HUES64 (cell line): ENCODE measurements at regions not wholly inside any gene's neighbourhood (a gene's known extent, or its start where the extent isn't known, plus 50 kb on each side); places are given as distances from the start of the nearest gene placed in this dataset.

Experiments
- H3K27ac ChIP-seq: 2 replicates; pipeline ENCODE4 v1.7.0; 2013; ENCODE audit warnings: low read depth, low read length, inconsistent platforms
- H3K27me3 ChIP-seq: 2 replicates; pipeline ENCODE4 v1.6.1; 2013; ENCODE audit warnings: mild to moderate bottlenecking, low read length; ENCODE audit not compliant: insufficient read depth
- H3K36me3 ChIP-seq: 2 replicates; pipeline ENCODE4 v1.6.1; 2013; ENCODE audit warnings: mild to moderate bottlenecking, low read length; ENCODE audit not compliant: insufficient read depth
- H3K4me1 ChIP-seq: 2 replicates; pipeline ENCODE4 v1.6.1; 2013; ENCODE audit warnings: mild to moderate bottlenecking, low read length, moderate library complexity; ENCODE audit not compliant: insufficient read depth
- H3K4me3 ChIP-seq: 2 replicates; pipeline ENCODE4 v1.5.1; 2013; ENCODE audit warnings: mild to moderate bottlenecking, low read length, moderate library complexity
- H3K9ac ChIP-seq: 2 replicates; pipeline ENCODE4 v1.6.1; 2013; ENCODE audit warnings: mild to moderate bottlenecking, low read depth, low read length
- H3K9me3 ChIP-seq: 2 replicates; pipeline ENCODE4 v1.6.1; 2013; ENCODE audit warnings: low read depth, low read length; ENCODE audit not compliant: insufficient read depth
- WGBS: fragments of 150-250, 120-280 bp; methylation state at CpG from one replicate; pipeline ENCODE4 v1.1.7; 2013; ENCODE audit warnings: missing lambda C conversion rate; 5-methylcytosine and 5-hydroxymethylcytosine counted together

DNA sequence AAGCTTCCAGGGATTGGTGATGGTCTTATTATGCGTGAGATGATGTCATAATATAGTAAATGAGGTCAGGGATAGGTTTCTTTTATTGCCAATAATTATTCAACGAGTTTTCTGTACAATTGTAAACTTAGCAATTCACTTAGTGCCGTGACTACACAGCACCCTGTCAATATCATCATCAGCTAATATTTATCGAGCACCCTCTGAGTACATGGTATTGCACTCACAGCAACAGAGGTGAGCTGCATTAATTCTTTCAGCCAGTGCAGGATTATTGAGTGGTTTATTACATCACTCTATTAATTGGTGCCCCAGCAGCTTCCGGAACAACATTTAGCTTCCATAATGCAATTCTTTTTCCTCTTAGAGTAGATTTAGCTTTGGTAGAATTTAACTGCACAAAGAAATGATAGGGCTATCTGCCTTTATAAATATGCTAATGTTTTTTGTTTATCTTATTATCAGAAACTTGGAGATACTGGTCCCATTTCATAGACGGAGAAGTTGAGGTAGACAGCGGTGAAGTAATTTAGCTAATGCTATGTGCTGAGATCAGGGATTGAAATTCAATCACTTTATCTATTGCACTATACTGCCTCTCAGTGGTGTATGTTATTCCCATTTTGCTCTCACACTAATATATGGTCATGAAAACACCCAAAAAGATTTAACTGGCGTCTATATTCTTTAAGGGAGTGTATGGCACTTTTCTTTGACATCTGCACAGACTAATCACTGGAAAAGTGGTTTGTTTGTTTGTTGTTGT, 726.1 kb upstream of the WWC1 start:
- no peaks in the 10 kb centered on the region; the same call in 1 of the 2 replicates for H3K27me3 ChIP-seq
- H3K4me1 ChIP-seq = peaks cover 12% of the 10 kb centered on the region
- no peaks in the 10 kb centered on the region for H3K9me3 ChIP-seq
- no peaks in the 10 kb centered on the region for H3K36me3 ChIP-seq
- no peak overlapping the region for H3K9ac ChIP-seq
- 96% methylated on average over 6 of the region's 8 CpGs for WGBS
- H3K4me3 ChIP-seq = no peak overlapping the region
- H3K27ac ChIP-seq = no peak overlapping the region

DNA sequence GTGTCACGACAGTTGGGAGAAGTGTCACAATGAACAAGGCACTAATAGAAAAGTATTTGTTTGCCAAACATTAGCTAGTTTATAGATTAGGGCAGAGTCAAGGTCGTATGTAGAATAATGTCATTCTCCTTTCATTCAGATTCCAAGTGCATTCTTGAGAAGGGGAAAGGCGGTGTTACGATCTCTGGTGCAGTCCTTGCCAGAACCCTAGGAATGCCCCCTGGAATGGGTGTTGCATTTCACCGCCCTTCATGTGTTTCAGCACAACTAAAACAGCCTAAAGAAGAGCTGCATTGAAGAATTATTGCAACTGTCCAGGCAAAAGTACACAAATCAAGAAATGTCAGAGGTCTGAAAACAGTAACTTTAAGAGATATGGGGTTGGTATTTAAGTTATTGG, 721.0 kb upstream of the WWC1 start:
- no peaks in the 10 kb centered on the region for H3K9me3 ChIP-seq
- H3K4me3 ChIP-seq = no peak overlapping the region
- no peak overlapping the region for H3K27ac ChIP-seq
- H3K36me3 ChIP-seq = no peaks in the 10 kb centered on the region
- no peak overlapping the region for H3K9ac ChIP-seq
- WGBS = 43% methylated on average over 5 of the region's 5 CpGs
- peaks cover 13% of the 10 kb centered on the region for H3K27me3 ChIP-seq
- H3K4me1 ChIP-seq = peaks cover 40% of the 10 kb centered on the region

DNA sequence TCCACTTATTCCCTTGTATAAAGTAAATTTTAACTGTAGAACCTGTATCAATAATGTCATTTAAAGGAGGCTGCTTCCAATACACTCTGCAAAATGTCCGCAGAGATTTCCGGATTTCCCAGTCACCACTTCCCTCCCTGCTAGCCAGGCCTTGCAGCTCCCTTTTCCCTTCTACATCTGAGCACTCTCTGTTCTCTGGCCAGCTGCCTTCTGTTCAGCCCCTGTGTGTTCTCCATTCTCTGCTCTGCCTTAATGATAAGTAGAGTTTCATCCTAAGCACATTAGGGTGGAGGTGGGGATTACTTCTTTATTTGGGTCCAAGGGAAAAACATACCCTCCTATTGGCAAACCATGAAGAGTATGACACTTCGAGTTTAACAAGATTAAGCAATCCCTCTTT, 719.6 kb upstream of the WWC1 start:
- Histone ChIP-seq H3K9me3 (no peaks in the 10 kb centered on the region), H3K4me1 (peaks cover 47% of the 10 kb centered on the region), H3K27me3 (peaks cover 24% of the 10 kb centered on the region), H3K27ac (no peak overlapping the region), H3K9ac (no peak overlapping the region), H3K36me3 (no peaks in the 10 kb centered on the region), H3K4me3 (no peak overlapping the region)
- WGBS = 80% methylated on average over 3 of the region's 3 CpGs

DNA sequence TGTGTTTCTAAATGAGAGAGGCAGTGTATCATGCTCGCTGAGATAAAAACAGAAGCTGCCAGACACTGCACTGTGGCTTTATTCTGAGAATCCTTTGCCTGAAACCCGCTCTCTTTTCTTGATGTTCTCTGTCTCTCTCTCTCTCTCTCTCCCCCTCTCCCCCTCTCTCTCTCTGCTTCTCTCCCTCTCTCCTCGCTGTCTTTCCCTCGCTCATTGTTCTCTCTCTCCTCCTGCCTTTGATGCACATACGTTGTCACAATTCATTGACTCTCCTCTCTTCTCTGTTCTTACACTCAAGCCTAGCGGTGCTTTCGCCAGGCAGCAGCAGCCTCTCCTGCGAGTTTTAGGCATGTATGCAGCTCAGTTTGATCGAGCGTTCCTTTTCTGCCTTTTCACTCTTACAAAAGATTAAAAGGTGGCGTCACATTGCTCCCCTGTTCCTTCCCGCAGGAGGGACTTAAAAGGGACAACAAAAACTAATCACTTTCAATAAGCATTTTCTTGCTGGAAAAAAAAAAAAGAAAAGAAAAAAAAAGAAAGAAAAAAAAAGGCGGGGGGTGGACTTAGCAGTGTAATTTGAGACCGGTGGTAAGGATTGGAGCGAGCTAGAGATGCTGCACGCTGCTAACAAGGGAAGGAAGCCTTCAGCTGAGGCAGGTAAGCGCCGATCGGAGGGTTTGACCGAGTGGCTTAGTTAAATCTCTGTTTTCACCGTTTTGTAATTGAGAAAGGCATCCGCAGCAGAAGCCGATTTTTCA, 717.9 kb upstream of the WWC1 start:
- peaks cover 58% of the 10 kb centered on the region for H3K4me1 ChIP-seq
- peak overlapping the region; percentile 59 for H3K4me3 ChIP-seq
- no peaks in the 10 kb centered on the region for H3K9me3 ChIP-seq
- peak overlapping the region; percentile 66; the same call in 1 of the 2 replicates for H3K27ac ChIP-seq
- H3K36me3 ChIP-seq = no peaks in the 10 kb centered on the region
- WGBS = 1% methylated on average over 23 of the region's 23 CpGs
- peaks cover 24% of the 10 kb centered on the region for H3K27me3 ChIP-seq
- peak overlapping the region; percentile 53 for H3K9ac ChIP-seq

DNA sequence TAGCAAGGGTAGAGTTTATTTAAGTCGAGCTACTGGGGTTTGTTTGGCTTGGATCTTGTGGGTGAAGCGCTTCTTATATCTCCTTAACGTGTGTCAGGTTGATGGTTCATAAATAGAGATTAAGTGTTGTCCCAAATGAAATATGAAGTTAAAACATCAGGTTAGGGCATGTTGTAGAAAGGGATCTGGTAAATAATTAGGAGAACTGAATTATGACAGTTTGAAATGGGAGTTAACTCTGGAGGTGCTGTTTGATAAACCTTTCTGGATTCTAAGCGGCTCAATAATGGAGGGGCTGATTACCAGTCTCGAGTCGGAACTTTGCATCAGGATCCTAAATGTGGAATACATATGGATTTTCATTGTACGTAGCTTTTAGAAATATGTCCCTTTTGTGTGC, 717.0 kb upstream of the WWC1 start:
- H3K4me3 ChIP-seq = peak overlapping the region; percentile 59
- WGBS = 31% methylated on average over 7 of the region's 7 CpGs
- peaks cover 58% of the 10 kb centered on the region for H3K4me1 ChIP-seq
- no peak overlapping the region for H3K27ac ChIP-seq
- no peaks in the 10 kb centered on the region for H3K9me3 ChIP-seq
- H3K36me3 ChIP-seq = no peaks in the 10 kb centered on the region
- peaks cover 24% of the 10 kb centered on the region for H3K27me3 ChIP-seq
- H3K9ac ChIP-seq = peak overlapping the region; percentile 53; the same call in 1 of the 2 replicates

DNA sequence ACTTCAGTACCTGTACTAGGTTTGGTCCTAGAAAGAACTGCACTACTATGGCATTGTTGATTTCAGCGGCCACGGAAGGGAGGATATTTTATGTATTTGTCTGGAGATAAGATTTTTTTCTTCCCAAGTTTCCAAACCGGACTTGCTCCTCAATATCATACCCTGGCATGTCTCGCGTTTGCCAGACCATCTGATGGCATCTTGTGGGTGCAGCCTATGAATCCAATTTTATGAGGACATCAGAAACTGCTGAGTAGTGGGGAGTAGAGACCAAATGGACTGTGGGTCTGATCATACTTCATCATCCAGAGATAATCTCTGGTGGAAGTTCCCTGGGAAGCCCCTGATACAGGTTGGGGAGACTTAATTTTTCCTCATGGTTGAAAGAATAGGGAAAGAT, 716.1 kb upstream of the WWC1 start:
- H3K4me1 ChIP-seq = peaks cover 56% of the 10 kb centered on the region
- H3K27ac ChIP-seq = no peak overlapping the region
- H3K9ac ChIP-seq = no peak overlapping the region
- peaks cover 24% of the 10 kb centered on the region for H3K27me3 ChIP-seq
- no peaks in the 10 kb centered on the region for H3K9me3 ChIP-seq
- H3K36me3 ChIP-seq = no peaks in the 10 kb centered on the region
- 86% methylated on average over 5 of the region's 5 CpGs for WGBS
- no peak overlapping the region for H3K4me3 ChIP-seq

DNA sequence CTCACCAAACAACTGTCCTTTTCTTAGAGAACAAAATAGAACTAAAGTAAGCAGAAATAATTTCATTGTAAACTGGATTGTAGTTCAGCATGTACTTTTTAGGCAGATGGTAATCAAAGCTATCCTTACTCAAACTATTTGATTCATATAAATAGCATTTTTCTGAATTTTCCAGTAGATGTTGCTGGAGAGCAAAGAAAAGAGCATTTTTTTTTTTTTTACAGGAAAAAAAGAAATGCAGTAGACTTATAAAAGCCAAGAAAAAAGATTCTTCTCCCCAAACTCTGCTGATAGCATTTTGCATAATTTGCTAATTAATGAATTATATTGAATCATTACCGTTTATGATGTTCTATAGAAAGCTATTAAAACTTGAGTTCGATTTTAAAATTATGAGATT, 715.3 kb upstream of the WWC1 start:
- WGBS = no CpG with 5 or more reads among the region's 2 CpGs
- H3K9ac ChIP-seq = no peak overlapping the region
- no peak overlapping the region for H3K27ac ChIP-seq
- H3K36me3 ChIP-seq = no peaks in the 10 kb centered on the region
- H3K4me1 ChIP-seq = peaks cover 48% of the 10 kb centered on the region
- H3K9me3 ChIP-seq = no peaks in the 10 kb centered on the region
- peaks cover 24% of the 10 kb centered on the region for H3K27me3 ChIP-seq
- H3K4me3 ChIP-seq = no peak overlapping the region

DNA sequence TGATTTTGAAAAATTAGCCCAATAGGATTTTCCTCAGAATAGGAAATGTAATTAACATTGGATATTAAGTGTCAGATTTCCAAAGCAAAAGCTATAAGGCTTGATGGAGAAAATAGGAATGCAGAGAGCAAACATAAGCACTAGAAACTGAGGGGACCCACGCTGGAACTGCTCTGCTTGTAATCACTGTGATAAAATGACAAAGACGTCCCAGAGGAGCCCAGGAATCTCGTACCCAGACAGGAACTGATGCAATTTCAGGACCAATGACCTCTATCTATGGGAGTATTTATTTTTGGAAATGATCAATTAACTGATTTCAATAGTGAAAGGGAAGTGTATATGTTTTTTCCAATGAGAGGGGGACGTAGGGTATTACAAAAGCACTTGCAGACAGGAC, 714.5 kb upstream of the WWC1 start:
- Histone ChIP-seq H3K9ac (peak overlapping the region; percentile 6; the same call in 1 of the 2 replicates), H3K36me3 (no peaks in the 10 kb centered on the region), H3K9me3 (no peaks in the 10 kb centered on the region), H3K4me3 (no peak overlapping the region), H3K27me3 (peaks cover 24% of the 10 kb centered on the region), H3K4me1 (peaks cover 41% of the 10 kb centered on the region), H3K27ac (no peak overlapping the region)
- 29% methylated on average over 4 of the region's 4 CpGs for WGBS

DNA sequence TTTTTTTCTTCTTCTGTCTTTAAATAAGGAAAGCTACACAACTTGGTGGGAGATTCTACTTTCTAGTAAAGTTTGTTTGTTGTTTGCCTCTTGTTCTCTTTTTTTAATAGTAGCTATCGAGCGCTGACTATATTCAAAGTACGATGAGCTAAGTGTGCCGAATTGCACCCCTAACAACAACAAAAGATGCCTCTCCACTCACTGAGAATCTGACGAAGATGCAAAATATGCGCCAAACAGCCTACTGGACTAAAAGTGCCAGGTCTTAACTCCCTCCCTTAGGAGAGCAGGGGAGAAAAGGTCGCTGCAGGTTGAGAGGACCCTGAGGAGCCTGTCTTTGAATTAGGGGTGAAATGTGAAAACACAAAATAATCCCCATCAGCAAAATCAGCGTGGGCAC, 713.8 kb upstream of the WWC1 start:
- H3K9me3 ChIP-seq = no peaks in the 10 kb centered on the region
- peaks cover 24% of the 10 kb centered on the region for H3K27me3 ChIP-seq
- H3K36me3 ChIP-seq = no peaks in the 10 kb centered on the region
- H3K27ac ChIP-seq = no peak overlapping the region
- no peak overlapping the region for H3K4me3 ChIP-seq
- H3K4me1 ChIP-seq = peaks cover 33% of the 10 kb centered on the region
- 92% methylated on average over 7 of the region's 8 CpGs for WGBS
- no peak overlapping the region; the same call in 1 of the 2 replicates for H3K9ac ChIP-seq

DNA sequence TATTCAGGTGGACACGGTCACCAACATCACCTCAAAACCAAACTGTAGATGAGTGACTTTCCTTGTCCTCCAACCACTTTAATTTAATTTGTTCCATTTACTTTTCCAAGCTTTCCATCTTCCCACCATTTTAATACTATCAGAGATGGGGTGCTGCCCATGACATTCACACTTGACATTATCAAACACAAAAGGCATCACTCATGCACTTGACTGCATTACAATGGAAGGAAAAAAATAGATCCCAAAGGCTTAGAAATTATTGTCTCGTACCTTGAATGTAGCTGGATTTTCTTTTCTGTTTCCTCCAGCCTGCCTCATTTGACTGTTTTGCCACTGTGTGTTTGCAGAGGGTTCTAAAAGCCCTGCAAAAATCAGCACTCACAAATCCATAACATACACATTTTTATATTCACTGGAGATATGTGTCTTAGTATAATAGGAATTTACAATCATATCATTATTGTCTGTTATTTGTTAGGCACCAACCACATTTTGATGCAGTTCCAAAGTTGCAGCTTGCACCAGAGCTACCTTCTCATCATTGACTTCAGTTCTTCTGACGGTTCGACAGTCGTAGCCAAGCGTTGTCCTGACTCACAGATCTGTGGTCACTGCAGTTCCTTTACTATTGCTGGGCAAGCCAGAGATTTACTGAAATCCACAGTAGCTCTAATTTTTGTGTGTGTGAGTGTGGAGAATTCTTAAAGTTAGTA, 712.3 kb upstream of the WWC1 start:
- no peaks in the 10 kb centered on the region for H3K36me3 ChIP-seq
- no peak overlapping the region for H3K4me3 ChIP-seq
- H3K27ac ChIP-seq = no peak overlapping the region
- H3K9ac ChIP-seq = no peak overlapping the region
- no peaks in the 10 kb centered on the region for H3K9me3 ChIP-seq
- peaks cover 27% of the 10 kb centered on the region for H3K4me1 ChIP-seq
- peaks cover 24% of the 10 kb centered on the region for H3K27me3 ChIP-seq
- WGBS = 95% methylated on average over 6 of the region's 6 CpGs

DNA sequence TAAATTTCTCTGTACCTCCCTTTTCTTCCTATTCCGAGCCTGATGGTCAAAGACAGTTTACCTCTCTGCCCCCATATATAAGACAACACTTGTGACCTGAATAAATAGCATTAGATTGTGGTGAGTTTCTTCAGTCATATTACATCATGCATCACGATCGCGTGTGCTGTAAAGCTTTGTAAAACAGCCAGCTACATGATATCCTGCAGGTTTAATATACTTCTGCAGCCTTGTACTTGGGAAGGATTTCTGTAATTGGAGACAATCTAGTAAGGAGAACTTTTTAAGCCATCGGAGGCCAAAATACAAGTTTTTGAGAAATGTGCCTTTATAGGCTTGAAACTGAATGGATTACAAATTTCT, 711.8 kb upstream of the WWC1 start:
- no peak overlapping the region for H3K9ac ChIP-seq
- 92% methylated on average over 4 of the region's 5 CpGs for WGBS

More for the DNA sequence above, 711.8 kb upstream of the WWC1 start:
- H3K27ac ChIP-seq = no peak overlapping the region
- peaks cover 22% of the 10 kb centered on the region for H3K4me1 ChIP-seq
- no peak overlapping the region for H3K4me3 ChIP-seq
- no peaks in the 10 kb centered on the region for H3K36me3 ChIP-seq
- H3K9me3 ChIP-seq = no peaks in the 10 kb centered on the region
- H3K27me3 ChIP-seq = peaks cover 18% of the 10 kb centered on the region
